Activated CD8-positive, alpha-beta memory T cell treated with anti-CD3 and anti-CD28 coated beads, Interleukin-2, amount 50 U/mL, for 48 hours (primary cell): ENCODE measurements at regions not wholly inside any gene's neighbourhood (a gene's known extent, or its start where the extent isn't known, plus 50 kb on each side); places are given as distances from the start of the nearest gene placed in this dataset.

Experiments
- DNase-seq: peaks from one replicate; pipeline ENCODE4 v3.0.0-alpha.2; 2020

DNA sequence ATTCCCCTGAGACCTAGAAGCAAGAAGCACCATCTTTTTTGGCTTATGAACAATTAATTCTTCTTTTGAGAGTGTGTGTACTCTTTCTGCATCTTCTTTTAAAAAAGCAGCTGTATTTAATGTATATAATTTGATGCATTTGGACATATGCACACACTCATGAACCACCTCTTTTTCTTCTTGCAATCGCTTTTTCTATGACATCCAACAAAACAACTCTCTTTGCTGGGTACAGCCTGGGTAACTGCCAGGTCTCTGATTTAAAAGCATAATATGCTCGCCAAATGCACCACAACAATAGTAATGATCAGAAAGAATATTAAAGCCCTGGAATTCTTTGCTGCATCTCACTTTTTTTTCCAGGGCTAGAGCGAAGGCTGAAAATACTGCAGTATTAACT lies 97.3 kb downstream of the HAPSTR1 start:
- no peak for DNase-seq

DNA sequence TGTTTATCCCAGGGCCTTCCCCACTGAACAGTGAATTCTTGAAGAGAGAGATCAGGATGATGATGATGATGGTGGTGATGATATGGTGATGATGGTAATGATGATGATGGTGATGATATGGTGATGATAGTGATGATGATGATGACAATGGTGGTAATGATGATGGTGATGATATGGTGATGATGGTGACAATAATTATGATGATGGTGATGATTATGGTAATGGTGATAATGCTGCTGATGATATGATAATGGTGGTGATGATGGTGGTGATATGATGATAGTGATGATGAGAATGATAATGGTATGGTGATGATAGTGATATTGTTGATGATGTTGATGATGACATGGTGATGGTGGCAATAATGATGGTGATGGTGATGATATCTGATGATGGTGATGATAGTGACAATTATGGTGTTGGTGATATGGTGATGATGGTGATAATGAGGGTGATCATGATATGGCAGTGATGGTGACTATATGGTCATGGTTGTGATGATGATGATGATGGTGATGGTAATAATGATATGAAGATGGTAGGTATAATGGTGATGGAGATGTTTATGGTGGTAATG lies 99.9 kb downstream of the HAPSTR1 start:
- no peak for DNase-seq

DNA sequence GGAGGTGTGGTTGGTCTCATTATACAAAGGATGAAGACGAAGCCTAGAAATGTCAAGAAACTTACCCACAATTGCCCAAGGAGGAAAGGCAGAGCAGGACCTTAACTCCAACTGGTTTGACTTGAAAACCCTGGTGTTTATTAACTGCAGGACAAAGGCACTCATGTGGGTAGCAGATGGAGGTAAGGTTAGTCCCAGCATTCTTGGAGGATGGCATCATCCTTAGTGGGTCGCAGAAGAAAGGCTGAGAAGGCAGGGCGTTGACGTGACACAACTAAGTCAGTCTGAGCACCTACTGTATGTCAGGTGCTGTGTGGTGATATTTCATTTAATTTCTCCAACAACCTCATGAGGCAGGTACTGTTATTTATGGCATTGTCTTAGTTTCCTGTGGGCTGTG lies 101.3 kb downstream of the HAPSTR1 start:
- no peak for DNase-seq

DNA sequence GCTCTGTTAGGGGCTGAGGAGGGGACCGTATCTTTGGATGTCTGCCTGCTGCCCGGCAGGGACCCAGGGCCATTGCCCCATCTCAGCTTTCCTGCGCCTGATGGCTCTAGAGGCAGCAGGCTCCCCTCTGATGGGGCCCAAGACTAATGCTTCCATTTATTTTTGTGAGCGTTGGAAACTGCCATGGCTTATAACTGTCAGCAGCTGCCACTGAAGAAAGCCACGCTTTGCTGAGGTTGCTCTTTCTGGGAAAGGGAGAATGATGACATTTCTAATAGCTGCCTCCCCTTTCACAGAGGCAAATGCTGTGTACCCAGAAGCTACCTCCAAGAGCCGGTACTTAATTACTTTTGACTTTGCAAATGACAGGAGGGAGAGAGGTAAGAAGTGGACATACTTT lies 103.8 kb downstream of the HAPSTR1 start:
- no peak for DNase-seq

DNA sequence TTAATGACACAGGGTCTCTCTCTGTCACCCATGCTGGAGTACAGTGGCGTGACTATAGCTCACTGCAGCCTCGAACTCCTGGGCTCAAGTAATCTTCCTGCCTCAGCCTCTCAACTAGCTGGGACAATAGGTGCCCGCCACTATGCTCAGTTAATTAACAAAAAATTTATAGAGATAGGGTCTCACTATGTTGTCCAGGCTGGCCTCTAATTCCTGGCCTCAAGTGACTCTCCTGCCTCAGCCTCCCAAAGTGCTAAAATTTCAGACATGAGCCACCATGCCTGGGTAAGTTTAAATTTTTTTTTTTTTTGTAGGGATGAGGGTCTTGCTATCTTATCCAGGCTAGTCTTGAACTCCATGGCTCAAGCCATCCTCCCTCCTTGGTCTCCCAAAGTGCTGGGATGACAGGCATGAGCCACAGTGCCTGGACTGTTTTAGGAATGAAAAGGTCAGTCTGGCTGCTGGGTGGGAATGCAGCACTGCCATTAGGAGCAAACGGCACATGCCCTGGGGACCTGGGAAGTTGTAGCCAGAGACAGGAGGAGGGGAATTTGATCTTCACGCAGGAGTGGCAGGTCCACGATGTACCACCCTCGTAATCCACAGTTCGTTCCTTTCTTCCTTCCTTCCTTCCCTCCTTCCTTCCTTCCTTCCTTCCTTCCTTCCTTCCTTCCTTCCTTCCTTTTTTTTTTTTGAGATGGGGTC lies 106.7 kb downstream of the HAPSTR1 start:
- DNase-seq: no peak

DNA sequence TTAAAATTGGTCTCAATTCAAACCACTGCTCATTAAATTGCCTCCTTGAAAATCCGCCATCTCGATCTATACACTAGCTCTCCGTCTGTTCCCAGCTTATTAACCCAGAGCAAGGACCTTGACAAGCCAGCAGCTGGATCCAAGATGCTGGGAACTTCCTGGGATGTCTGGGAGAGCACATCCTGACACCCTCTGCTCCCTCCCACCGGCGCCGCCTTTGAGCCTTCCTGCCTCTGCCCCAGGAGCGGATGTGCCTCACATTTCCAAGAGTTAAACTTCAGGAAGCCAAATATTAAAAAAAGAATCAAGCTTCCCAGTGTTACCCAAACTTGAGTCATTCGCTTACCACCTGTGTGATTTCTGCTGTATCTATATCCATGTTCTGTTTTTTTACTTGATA lies 107.9 kb downstream of the HAPSTR1 start:
- DNase-seq: no peak

DNA sequence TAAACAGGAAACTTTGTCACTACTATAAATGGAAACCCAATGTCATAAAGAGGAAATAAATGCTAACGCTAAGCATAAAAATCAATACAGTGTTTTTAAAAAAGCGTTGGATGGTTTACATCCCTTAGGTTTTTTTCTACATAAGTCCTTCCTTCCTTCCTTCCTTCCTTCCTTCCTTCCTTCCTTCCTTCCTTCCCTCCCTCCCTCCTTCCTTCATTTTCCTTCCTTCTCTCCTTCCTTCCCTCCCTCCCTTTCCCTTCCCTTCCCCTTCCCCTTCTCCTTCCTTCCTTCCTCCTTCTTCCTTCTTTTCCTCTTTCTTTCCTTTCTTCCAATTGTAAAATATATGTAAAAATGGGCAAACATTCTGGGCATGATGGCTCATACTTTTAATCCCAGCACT lies 108.3 kb downstream of the HAPSTR1 start:
- no peak for DNase-seq

DNA sequence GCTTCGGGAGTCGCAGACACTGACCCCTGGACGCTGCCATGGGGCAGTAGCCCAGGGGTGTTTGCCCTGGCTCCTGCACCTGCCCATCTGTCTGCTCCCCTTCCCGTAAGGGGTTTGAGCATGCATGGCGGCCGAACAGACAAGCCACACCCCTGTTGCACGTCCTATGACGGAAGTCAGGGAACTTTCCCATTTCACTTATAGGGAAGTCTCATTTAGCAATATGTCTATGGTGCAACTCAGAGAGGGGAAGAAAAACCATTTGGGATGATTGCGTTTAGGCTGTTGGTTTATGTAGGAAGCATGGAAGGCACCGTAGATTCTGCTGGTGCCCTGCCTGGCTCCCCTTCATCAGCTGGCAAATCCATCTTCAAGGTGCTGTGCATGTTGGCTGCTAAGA lies 112.5 kb downstream of the HAPSTR1 start:
- no peak for DNase-seq

DNA sequence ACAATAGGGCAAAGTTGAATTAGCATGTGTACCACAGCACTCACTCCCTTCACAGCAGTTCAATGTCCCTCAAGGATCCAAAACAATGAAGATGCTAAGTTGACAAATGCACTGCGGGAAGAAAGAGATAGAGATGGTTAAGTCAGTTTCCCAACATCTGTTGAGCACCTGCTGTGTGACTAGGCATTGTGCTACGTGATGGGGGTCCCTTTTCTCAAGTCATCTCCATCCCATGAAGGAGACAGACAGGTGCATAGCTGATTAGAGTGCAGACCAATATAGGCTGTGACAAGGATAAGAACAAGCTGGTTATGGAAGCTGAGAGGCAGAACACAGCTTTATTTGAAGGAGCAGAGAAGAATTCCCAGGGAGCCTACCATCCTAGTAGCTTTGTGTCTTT lies 114.2 kb downstream of the HAPSTR1 start:
- DNase-seq: no peak

DNA sequence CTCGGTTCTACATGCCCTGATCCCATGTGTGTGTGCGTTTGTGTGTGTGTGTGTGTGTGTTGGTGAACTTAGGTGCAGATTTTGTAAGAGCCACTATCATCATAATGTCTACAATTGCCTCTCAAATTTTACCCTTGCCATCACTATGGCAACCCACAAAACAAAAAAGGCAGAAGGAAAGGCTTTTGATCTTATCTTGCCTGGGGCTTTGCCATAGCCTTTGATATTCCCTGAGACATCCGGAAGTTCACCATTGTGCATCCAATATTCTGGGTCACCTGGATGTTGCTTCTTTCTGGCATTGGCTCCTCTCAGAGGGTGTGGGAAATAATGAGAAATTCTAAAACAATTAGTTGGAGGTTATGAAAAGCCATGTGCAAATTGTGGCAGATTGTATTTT lies 114.7 kb downstream of the HAPSTR1 start:
- no peak for DNase-seq

DNA sequence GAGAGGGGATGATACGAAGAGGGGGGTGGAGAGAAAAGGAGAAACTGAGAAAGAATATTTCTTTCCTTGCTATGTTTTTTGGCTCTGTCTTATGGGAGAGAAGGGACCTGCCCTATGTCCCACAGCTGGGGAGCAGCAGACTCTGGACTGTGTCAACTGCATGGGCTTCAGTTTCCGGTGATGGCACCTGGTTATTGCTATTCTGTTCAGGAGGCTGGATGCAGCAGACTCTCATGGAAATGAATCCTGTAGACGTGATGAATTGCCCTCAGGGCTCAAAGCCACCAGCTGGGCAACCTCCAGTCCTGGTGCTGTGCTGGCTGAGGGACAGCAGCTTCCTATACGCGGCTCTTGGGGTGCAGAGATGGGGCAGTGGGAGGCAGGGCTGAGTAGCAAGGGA lies 121.2 kb downstream of the HAPSTR1 start:
- DNase-seq: no peak

DNA sequence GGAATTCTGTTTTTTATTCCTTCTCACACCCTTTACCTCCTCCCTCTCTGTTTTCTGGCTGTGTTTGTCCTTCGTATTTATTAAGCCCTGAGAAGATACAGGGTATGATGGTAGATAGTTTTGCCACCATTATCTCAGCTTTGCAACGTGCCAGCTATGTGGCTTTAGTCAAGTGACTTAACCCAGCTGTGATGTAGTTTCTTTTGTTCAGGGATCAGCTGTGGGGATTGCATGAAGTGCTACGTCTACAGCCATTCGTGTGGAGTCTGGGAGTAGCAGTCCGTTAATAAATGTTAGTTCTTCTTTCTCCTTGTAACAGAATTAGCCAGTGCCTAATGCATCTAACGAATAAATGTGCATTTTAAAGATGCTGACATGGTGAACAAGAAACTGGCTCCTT lies 128.4 kb downstream of the HAPSTR1 start:
- DNase-seq: no peak

DNA sequence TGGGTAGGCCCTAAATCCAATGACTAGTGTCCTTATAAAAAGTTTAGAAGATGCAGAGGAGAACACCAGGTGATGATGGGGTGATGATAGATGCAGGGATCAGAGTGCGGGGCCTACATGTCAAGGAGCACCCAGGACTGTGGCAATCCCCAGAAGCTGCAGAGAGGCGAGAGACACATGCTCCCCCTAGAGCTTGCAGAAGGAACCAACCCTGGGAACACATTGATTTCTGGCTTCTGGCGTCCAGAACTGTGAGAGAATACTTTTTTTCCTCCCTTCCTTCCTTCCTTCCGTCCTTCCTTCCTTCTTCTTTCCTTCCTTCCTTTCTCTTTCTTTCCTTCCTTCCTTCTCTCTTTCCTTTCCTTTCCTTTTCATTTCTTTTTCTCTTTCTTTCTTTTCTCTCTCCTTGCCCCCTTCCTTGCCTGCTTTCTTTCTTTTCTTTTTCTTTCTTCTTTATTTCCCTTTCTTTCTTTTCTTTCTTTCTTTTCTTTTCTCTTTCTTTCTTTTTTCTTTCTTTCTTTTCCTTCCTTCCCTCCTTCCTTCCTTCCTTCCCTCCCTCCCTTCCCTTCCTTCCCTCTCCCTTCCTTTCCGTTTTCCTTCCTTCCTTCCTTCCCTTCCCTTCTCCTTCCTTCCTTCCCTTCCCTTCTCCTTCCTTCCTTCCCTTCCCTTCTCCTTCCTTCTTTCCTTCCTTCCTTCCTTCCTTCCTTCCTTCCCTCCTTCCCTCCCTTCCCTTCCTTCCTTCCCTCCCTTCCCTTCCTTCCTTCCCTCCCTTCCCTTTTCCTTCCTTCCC lies 134.3 kb downstream of the HAPSTR1 start:
- no peak for DNase-seq

DNA sequence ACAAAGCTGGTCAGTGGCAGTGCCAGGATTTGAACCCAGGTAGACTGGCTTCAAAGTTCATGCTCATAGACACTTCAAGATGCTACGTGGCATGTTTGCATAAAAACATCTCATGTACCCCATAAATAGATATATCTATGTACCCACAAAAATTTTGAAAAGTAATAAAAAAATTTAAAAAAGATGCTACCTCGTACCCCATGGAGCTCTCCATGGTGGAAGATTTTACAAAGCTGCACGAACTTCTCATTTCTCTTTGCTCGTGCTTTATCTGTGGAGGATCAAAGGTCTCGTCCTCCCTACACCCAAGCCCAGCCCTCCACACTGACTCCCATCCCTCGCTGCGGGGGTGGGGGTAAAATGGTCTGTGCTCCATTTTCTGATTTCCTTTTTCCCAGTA lies 135.5 kb downstream of the HAPSTR1 start:
- DNase-seq: no peak

DNA sequence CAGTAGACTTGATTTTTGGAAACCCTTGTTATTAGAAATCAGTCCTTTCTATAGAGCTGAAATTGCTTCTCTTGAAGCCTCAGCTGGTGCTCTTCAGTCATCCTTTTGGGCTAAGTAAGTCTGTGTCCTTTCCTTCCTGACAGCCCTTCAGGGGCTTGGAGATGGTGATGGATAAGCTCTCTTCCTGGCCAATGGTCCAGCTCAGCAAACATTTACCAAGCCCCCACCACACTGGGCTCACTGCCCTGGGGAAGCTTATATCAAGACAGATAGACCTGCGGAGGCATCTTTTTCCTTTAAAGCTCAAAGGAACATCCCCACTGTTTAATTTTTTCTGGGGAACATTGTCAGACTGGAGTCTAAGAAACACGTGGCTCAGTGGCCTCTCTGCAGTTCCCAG lies 139.6 kb downstream of the HAPSTR1 start:
- DNase-seq: no peak

DNA sequence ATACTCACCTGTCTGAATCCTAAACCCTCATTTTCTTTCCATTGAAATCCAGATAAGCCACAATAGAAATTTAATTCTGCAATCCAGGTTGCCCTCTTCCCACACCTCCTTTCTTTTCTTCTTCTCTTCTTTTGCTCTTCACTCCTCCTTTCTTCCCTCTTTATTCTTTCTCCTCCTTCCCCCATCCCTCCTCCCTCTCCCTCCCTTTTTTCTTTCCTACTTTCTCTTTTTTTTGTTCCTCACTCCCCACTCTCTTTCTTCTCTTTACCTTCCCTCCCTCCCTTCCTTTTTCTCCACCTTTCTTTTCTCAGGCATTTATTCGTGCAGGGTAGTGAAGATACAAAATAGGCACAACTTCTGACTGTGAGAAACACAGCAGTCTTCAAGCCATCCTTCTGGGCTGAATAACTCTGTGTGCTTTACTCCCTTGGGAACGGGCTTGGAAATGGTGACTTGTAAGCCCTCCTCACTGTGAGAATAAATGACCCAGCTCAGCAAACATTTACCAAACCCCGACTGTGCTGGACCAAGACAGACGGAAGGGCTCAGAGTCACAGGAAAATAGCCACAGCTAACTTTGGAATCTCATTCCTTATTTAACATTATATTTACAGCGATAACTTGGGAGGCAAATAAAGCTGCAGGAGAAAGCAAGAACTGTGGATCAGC lies 140.8 kb downstream of the HAPSTR1 start:
- DNase-seq: no peak

DNA sequence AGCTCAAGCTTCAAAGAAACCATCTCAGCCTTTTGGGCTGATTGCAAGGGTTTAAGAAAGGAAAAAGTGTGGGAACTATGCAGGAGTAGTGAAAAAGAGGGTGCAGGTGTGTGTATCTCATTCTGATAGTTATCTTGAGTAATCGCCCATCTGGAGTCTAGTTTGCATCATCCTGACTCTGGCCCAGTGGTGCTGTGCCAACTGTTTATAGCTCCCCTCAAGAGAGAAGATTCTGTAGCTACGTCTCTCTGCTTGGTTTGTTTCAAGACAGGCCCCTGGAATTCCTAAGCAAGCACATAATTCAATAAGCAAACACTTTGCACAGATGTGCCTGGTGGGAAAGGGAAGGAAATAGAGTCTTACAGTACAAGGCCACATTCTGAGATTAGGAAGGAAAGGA lies 144.4 kb downstream of the HAPSTR1 start:
- no peak for DNase-seq

DNA sequence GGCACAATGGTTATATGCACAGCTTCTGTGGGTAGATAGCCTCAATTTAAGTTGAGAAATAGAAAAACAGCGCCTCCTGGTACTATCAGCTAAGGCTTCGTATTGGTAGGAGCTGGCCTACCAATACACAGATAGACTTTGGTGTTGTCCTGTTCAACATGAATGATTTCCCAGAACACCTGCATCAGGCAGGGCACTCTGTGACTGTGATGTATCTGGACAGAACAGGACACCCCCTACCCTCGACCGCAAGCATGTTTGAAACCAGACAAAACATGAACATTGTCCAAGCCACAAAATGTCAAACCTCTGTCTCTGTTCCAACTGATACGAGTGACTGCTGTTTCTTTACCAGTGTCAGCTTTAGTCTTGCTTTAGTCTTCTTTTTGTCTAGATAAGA lies 144.9 kb downstream of the HAPSTR1 start:
- no peak for DNase-seq

DNA sequence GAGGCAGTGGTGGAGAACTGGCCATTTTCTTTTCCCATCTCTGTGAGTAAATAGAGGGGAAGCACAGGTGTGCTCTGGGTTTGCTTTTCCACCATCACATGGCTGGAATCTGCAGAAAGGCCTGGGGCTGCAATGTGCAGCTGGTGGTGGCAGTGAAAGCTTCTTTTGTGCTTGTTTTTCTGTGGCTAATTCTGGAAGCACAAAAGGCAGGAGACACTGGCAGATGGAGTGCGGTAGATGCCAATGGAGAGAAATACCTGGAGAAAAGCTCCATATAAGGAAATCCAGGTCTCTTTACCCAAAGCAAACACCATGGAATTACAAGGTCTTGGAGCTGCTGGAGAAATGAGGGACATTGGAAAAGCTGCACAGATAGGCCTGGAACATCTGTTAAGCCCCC lies 146.9 kb downstream of the HAPSTR1 start:
- no peak for DNase-seq

DNA sequence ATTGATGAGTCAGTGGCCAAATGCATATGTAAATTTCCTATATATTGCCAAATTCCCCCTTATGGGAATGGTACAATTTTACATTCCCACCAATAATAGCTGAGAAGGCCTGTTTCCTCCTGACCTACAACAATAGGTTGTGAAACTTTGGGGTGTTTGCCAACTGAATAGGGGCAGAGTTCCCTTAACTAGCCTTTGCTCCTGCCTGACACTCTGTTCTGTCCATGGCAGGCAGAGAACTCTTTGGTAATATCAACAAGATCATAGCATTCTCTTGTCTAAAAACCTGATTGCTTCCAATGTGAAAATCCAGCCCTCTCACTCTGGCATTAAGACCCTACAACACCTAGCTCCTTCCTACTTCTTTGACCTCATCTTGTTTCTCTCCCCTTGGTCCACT lies 149.7 kb downstream of the HAPSTR1 start:
- DNase-seq: no peak

DNA sequence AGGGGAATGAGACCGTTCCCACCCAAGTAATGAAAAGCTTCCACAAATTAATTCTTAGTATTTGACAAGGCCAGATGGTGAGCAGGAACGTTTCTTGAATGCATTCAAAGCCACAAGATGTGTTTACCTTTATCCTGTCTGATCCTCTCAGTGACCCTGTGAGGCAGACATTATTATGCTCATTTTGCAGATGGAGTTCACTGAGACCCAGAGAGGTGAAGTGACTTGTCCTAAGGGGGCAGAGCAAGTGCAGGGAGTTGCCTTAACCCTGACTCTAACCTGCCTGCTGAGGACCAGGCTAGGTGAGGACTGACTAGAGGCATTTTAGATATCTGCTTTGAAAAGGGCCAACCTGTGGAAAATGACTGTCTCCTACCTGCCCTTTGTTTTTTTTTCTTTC lies 156.7 kb downstream of the HAPSTR1 start:
- no peak for DNase-seq

DNA sequence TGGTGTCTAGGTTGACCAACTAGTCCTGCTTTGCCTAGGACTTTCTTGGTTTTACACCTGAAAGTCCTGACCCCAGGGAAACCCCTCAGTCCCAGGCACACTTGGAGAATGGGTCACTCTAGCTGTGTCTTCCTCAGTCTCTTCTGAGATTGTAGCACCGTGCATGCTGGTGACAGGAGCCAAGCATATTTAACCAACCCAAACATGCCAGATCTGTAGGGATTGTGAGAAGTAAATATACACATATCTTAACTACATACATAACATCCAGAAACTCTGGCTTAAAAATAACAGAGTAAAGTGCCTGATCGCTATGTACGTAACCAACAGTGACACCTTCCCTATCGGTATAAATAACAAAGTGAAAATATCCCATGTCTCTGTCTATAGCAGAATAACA lies 158.1 kb downstream of the HAPSTR1 start:
- DNase-seq: no peak

DNA sequence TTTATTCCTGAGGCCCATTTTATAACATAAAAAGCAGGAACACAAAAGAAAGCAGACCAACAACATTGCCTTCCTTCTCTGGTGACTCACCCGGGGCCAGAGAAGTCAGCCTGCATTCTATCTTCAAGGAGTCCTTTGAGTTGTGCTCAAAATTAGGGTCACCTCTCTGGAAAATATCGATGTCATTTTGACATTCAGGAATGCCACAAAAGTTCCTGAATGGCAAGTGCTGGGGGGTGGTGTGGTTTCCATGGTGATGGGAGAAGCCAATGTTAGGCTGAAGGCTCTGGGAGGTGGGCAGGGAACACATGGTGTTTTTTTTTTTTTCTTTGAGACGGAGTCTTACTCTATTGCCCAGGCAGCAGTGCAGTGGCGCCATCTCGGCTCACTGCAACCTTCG lies 159.6 kb downstream of the HAPSTR1 start:
- DNase-seq: no peak

DNA sequence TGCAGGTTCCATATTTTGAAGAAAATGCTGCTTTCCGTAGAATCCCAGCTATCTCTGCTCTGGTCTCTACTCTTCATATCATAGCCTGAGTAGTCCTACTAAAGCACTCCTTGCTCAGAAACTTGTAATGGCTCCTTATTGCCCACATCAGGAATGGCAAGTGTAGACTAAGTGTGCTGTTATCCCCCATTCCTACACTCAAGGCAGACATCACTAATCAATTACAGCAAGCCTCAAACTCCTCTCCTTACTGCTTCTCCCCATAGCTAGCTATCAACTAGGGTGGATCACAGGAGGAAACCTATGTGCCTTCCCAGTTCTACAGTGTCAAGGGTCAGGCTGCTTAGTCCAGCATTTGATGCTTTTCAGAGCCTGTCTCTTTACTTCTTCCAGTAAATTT lies 163.4 kb downstream of the HAPSTR1 start:
- DNase-seq: no peak
